Neuronal stem cell (in vitro differentiated cells): ENCODE measurements at regions not wholly inside any gene's neighbourhood (a gene's known extent, or its start where the extent isn't known, plus 50 kb on each side); places are given as distances from the start of the nearest gene placed in this dataset.
A peak's percentile ranks its signal among the peaks of the same experiment; 100 is the strongest.
"Not testable (repeated sequence)": the region's sequence is repeated elsewhere in the genome, so short reads cannot be mapped to it uniquely, and the experiment has no call there.

Experiments used
- DNase-seq: peaks from one replicate; pipeline ENCODE4 v3.0.0-alpha.2; 2013; ENCODE audit warnings: low spot score
- H2AFZ ChIP-seq: one replicate; pipeline ENCODE4 v1.6.1; 2013; ENCODE audit warnings: mild to moderate bottlenecking, low read length, inconsistent platforms
- H2AK5ac ChIP-seq: 2 replicates; pipeline ENCODE4 v1.6.1; 2013; ENCODE audit warnings: low read depth, mild to moderate bottlenecking, inconsistent platforms, low read length, moderate library complexity, mixed read lengths
- H2BK120ac ChIP-seq: 2 replicates; pipeline ENCODE4 v1.6.1; 2013; ENCODE audit warnings: low read depth, mild to moderate bottlenecking, inconsistent platforms, low read length, moderate library complexity, mixed read lengths
- H2BK12ac ChIP-seq: one replicate; pipeline ENCODE4 v1.6.1; 2013; ENCODE audit warnings: low read length, inconsistent platforms
- H2BK15ac ChIP-seq: 2 replicates; pipeline ENCODE4 v1.6.1; 2013; ENCODE audit warnings: mild to moderate bottlenecking, low read length, inconsistent platforms, mixed read lengths
- H2BK5ac ChIP-seq: one replicate; pipeline ENCODE4 v1.6.1; 2013; ENCODE audit warnings: inconsistent platforms, mild to moderate bottlenecking, low read length, moderate library complexity
- H3K14ac ChIP-seq: one replicate; pipeline ENCODE4 v1.6.1; 2013; ENCODE audit warnings: low read length, inconsistent platforms
- H3K18ac ChIP-seq: 2 replicates; pipeline ENCODE4 v1.6.1; 2013; ENCODE audit warnings: low read length, inconsistent platforms
- H3K23ac ChIP-seq: 2 replicates; pipeline ENCODE4 v1.6.1; 2013; ENCODE audit warnings: low read depth, mild to moderate bottlenecking, mixed read lengths, low read length, inconsistent platforms; ENCODE audit not compliant: poor library complexity
- H3K27ac ChIP-seq: replicated peaks from 3 replicates; pipeline ENCODE4 v1.5.1; 2013; ENCODE audit warnings: low read length, inconsistent platforms
- H3K27me3 ChIP-seq, 3 experiments: 2 replicates each; pipeline ENCODE4 v1.6.1; 2013; ENCODE audit warnings: low read length in 3 of 3, mild to moderate bottlenecking in 2 of 3, inconsistent platforms in 1 of 3, low read depth in 1 of 3, mixed read lengths in 1 of 3, moderate library complexity in 1 of 3; ENCODE audit not compliant: control insufficient read depth in 3 of 3, insufficient read depth in 3 of 3
- H3K36me3 ChIP-seq, 2 donors: replicated peaks in 1 of 2; 2 replicates each; pipeline ENCODE4 v1.6.1; 2013; ENCODE audit warnings: low read length in 2 of 2; ENCODE audit not compliant: control insufficient read depth in 2 of 2, insufficient read depth in 2 of 2
- H3K4ac ChIP-seq: 2 replicates; pipeline ENCODE4 v1.6.1; 2013; ENCODE audit warnings: inconsistent platforms, mild to moderate bottlenecking, low read length, moderate library complexity
- H3K4me1 ChIP-seq, 2 donors: 1 replicate in 1 of 2; 2 replicates in 1 of 2; pipeline ENCODE4 v1.6.1; 2013; ENCODE audit warnings: low read length in 2 of 2, low read depth in 1 of 2; ENCODE audit not compliant: control insufficient read depth in 2 of 2, insufficient read depth in 1 of 2
- H3K4me2 ChIP-seq: one replicate; pipeline ENCODE4 v1.6.1; 2013; ENCODE audit warnings: mild to moderate bottlenecking, low read length, inconsistent platforms; ENCODE audit not compliant: insufficient read depth, poor library complexity, severe bottlenecking
- H3K4me3 ChIP-seq, 2 donors: 2 replicates each; pipeline ENCODE4 v1.5.1; 2013; ENCODE audit warnings: low read length in 2 of 2, mild to moderate bottlenecking in 2 of 2, inconsistent platforms in 1 of 2, moderate library complexity in 1 of 2
- H3K79me1 ChIP-seq: one replicate; pipeline ENCODE4 v1.6.1; 2013; ENCODE audit warnings: low read depth, mild to moderate bottlenecking, inconsistent platforms, low read length, moderate library complexity
- H3K9ac ChIP-seq: one replicate; pipeline ENCODE4 v1.6.1; 2013; ENCODE audit warnings: mild to moderate bottlenecking, low read depth, low read length, inconsistent platforms; ENCODE audit not compliant: poor library complexity
- H3K9me3 ChIP-seq, 2 donors: replicated peaks in 1 of 2; 2 replicates each; pipeline versions ENCODE3 to v1.6.1; 2013; ENCODE audit warnings: low read length in 2 of 2, mild to moderate bottlenecking in 2 of 2, inconsistent platforms in 1 of 2, low read depth in 1 of 2, mixed read lengths in 1 of 2, moderate library complexity in 1 of 2; ENCODE audit not compliant: control insufficient read depth in 2 of 2, insufficient read depth in 1 of 2
- H4K8ac ChIP-seq: one replicate; pipeline ENCODE4 v1.6.1; 2013; ENCODE audit warnings: low read depth, mild to moderate bottlenecking, inconsistent platforms, low read length, moderate library complexity
- H4K91ac ChIP-seq: one replicate; pipeline ENCODE4 v1.6.1; 2013; ENCODE audit warnings: low read length, low read depth, mild to moderate bottlenecking, inconsistent platforms; ENCODE audit not compliant: poor library complexity
- WGBS, 2 donors: extraction: QIAGEN DNeasy Blood & Tissue Kit; methylation state at CpG; one replicate each; pipeline ENCODE4 v1.1.7; 2013; ENCODE audit warnings: missing lambda C conversion rate in 2 of 2, mixed read lengths in 1 of 2; ENCODE audit not compliant: insufficient read length in 2 of 2, insufficient replicate concordance in 1 of 2; ENCODE audit errors: extremely low coverage in 2 of 2; 5-methylcytosine and 5-hydroxymethylcytosine counted together

DNA sequence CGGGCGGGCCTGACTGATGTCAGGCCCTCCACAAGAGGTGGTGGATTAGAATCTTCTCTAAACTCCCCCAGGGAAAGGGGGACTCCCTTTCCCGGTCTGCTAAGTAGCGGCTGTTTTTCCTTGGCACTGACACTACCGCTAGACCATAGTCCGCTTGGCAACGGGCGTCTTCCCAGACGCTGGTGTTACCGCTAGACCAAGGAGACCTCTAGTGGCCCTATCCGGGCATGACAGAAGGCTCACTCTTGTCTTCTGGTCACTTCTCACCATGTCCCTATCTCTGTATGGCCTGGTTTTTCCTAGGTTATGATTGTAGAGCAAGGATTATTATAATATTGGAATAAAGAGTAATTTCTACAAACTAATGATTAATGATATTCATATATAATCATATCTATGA is 318.2 kb upstream of the DKK2 start:
- H2BK15ac ChIP-seq, H3K4me2 ChIP-seq, H3K18ac ChIP-seq, H3K27me3 ChIP-seq, H4K8ac ChIP-seq, H2AK5ac ChIP-seq, H2BK12ac ChIP-seq, H3K9ac ChIP-seq, H3K27ac ChIP-seq, H2AFZ ChIP-seq, H2BK5ac ChIP-seq, H2BK120ac ChIP-seq, H3K79me1 ChIP-seq, H4K91ac ChIP-seq, DNase-seq, H3K9me3 ChIP-seq, H3K23ac ChIP-seq, H3K14ac ChIP-seq, H3K4ac ChIP-seq, H3K4me3 ChIP-seq, H3K36me3 ChIP-seq, H3K4me1 ChIP-seq: not testable (repeated sequence)
- WGBS, 2 donors, result no CpG with 5 or more reads among the region's 11 CpGs

DNA sequence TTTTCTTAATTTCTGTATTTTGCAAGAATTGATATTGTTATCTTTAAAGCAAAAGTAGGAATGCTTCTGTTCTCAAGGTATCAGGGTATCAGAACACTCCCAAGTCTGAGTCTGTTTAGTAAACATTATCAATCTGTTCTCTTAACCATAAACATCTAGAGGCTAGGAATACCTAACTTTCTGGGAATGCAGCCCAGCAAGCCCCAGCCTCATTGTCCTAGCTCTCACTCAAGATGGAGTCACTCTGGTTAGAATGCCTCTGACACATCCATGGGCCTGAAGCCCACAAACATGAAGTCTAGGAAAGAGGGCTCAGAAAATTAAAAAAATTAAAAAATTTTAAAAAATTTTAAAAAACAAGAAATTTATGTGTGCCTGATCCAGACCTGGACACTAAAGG is 315.1 kb upstream of the DKK2 start:
- H3K4me2 ChIP-seq, result no peak overlapping the region
- no peak overlapping the region for H2BK12ac ChIP-seq

DNA sequence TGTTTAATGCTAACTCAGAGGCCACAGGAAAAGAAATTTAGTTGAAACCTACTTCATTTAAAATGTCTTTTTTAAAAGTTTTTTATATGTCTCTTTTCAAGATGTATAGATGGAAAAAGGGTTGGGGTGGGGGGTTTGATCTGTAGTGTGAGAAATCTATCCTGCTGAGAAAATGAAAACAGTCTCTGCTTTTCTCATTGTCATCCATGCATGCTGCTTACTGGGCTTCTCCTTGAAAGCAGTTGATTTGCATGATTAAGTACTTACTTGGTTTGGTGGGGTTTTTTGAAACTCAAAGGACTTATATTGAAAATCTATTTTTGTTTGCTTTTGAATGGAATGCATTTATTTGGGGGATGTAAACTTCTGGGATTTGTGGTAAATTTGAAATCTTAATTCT is 313.6 kb upstream of the DKK2 start:
- no peak overlapping the region for H2BK12ac ChIP-seq
- no peaks in the 10 kb centered on the region for H3K79me1 ChIP-seq
- no peak overlapping the region for H2AK5ac ChIP-seq
- H3K4ac ChIP-seq, result no peak overlapping the region
- no peak overlapping the region for H4K91ac ChIP-seq
- no peak overlapping the region for H3K4me2 ChIP-seq
- no peak overlapping the region for H2BK5ac ChIP-seq
- no peaks in the 10 kb centered on the region for H3K9me3 ChIP-seq
- no peak overlapping the region for H3K9ac ChIP-seq
- peak overlapping the region; percentile 85 for H2AFZ ChIP-seq
- no peak overlapping the region for H3K23ac ChIP-seq
- H2BK15ac ChIP-seq, result no peak overlapping the region
- H3K18ac ChIP-seq, result no peak overlapping the region
- no peak overlapping the region for H3K27ac ChIP-seq
- no peak overlapping the region for H2BK120ac ChIP-seq
- H3K4me1 ChIP-seq, result peaks cover 2 to 7% of the 10 kb centered on the region in 2 donors
- no peak overlapping the region for H4K8ac ChIP-seq
- no peaks in the 10 kb centered on the region for H3K36me3 ChIP-seq
- H3K4me3 ChIP-seq, result no peak overlapping the region
- no peak for DNase-seq
- no peaks in the 10 kb centered on the region for H3K27me3 ChIP-seq
- no peak overlapping the region for H3K14ac ChIP-seq

More for the DNA sequence above, 315.1 kb upstream of the DKK2 start:
- Histone ChIP-seq H3K9me3 (no peaks in the 10 kb centered on the region), H3K4ac (no peak overlapping the region), H3K36me3 (no peaks in the 10 kb centered on the region), H2BK120ac (no peak overlapping the region), H2BK15ac (no peak overlapping the region), H4K91ac (no peak overlapping the region), H3K27ac (no peak overlapping the region), H2BK5ac (no peak overlapping the region), H2AFZ (no peak overlapping the region), H3K23ac (no peak overlapping the region), H3K27me3 (no peaks in the 10 kb centered on the region), H3K9ac (no peak overlapping the region), H3K14ac (no peak overlapping the region), H2AK5ac (no peak overlapping the region), H3K18ac (no peak overlapping the region), H3K4me3 (no peak overlapping the region), H3K79me1 (no peaks in the 10 kb centered on the region), H4K8ac (no peak overlapping the region), H3K4me1 (peaks cover 2 to 7% of the 10 kb centered on the region in 2 donors)
- no peak for DNase-seq

DNA sequence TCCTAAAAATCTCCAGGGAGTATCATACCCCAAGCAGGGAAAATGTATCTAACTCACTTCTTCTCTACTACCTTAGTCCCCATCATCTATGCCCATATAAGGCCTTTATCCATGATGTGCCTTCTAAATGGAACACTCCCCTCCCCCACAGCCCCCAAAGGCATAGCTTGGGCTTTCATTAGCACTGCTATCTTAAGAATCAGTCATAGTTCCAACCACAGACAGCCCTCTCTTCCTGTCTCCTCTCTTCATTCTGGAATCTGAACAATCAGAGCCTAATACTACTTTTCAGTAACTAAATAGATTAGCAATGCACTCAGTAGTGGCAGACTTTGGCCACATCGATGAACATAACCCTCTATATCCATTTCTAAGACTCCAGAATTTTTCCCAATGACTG is 313.2 kb upstream of the DKK2 start:
- H2AK5ac ChIP-seq, result no peak overlapping the region
- no peak overlapping the region for H3K4ac ChIP-seq
- H3K9ac ChIP-seq, result no peak overlapping the region
- H2BK12ac ChIP-seq, result no peak overlapping the region
- no peak overlapping the region for H2BK5ac ChIP-seq
- H3K18ac ChIP-seq, result no peak overlapping the region
- no CpG with 5 or more reads among the region's 1 CpG for WGBS, 2 donors
- H3K36me3 ChIP-seq, result no peaks in the 10 kb centered on the region
- no peak overlapping the region for H3K27ac ChIP-seq
- H3K4me2 ChIP-seq, result no peak overlapping the region
- H2BK120ac ChIP-seq, result no peak overlapping the region
- no peaks in the 10 kb centered on the region for H3K27me3 ChIP-seq
- no peak overlapping the region for H4K91ac ChIP-seq
- H3K9me3 ChIP-seq, result no peaks in the 10 kb centered on the region
- no peak for DNase-seq
- H3K4me1 ChIP-seq, result peaks cover 2 to 7% of the 10 kb centered on the region in 2 donors
- no peak overlapping the region for H3K4me3 ChIP-seq
- H2AFZ ChIP-seq, result peak overlapping the region; percentile 85
- H2BK15ac ChIP-seq, result no peak overlapping the region
- no peak overlapping the region for H3K23ac ChIP-seq
- H3K14ac ChIP-seq, result no peak overlapping the region
- H4K8ac ChIP-seq, result no peak overlapping the region
- H3K79me1 ChIP-seq, result no peaks in the 10 kb centered on the region
